ENCODE measurements at regions not wholly inside any gene's neighbourhood (a gene's known extent, or its start where the extent isn't known, plus 50 kb on each side); places are given as distances from the start of the nearest gene placed in this dataset.
"Not testable (repeated sequence)": the region's sequence is repeated elsewhere in the genome, so short reads cannot be mapped to it uniquely, and the experiment has no call there.

DNA sequence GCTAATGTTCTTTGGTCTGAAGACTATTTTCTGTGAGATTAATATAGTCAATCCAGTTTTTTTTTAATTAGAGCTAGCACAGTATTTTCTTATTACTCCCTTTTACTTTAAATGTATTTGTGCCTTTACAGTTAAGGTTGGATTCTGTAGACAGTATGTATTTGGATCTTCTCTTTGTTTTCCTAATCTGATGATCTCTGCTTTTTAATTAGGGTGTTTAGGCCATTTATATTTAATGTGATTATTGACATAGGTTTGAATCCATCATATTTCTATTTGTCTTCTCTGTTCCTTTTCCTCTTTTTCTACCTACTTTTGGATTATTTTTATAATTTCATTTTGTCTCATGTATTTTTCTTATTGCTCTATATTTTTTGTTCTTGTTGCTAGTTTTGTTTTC is 437.7 kb downstream of the CPS1 start:
- Mint-ChIP-seq H3K36me3 (no peaks in the 10 kb centered on the region), H3K27me3 (no peaks in the 10 kb centered on the region), H3K4me3 (no peak overlapping the region), H3K27ac (no peak overlapping the region), H3K4me1 (no peaks in the 10 kb centered on the region), H3K9me3 (peaks cover 0 to 11% (median 2%) of the 10 kb centered on the region in 8 donors)
- intact Hi-C loops (cut with micrococcal nuclease), result no loop called here
- ChIA-PET CTCF (ENCODE audit: partially characterized antibody) (no interaction called here), POLR2A (ENCODE audit: partially characterized antibody) (no interaction called here)
- Histone ChIP-seq H3K36me3 (ENCODE audit: insufficient read depth, low read length) (no peaks in the 10 kb centered on the region), H3K4me1 (ENCODE audit: insufficient read depth, low read length) (no peaks in the 10 kb centered on the region), H3K27me3 (ENCODE audit: insufficient read depth, low read length) (no peaks in the 10 kb centered on the region), H3K27ac (ENCODE audit: low read depth, low read length) (no peak overlapping the region), H3K4me3 (ENCODE audit: low read length in 2 of 2) (no peak overlapping the region), H3K9me3 (ENCODE audit: control insufficient read depth in 1 of 2, low read length in 2 of 2) (no peaks in the 10 kb centered on the region)
- no peak for DNase-seq

DNA sequence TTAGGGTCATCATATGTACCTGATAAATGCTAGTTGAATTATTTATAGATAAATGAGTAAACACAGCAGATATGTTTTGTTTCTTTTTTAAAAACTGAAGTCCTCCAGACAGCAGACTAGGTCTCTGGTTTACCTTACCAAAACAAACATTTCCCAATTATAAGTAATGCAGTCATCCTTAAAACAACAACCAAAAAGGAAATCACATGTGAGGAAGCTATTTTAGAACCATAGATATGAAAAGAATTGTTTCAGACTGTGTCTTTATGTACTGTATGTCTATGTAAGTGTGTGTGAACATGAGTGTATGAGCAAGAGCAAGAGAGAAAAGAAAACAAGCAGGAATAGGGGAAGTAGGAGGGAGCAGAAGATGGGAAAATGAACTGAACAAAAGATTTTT is 441.0 kb downstream of the CPS1 start:
- DNase-seq, result no peak
- peaks cover 0 to 9% (median 3%) of the 10 kb centered on the region in 8 donors for H3K9me3 Mint-ChIP-seq
- Histone ChIP-seq H3K27me3 (ENCODE audit: insufficient read depth, low read length) (no peaks in the 10 kb centered on the region), H3K36me3 (ENCODE audit: insufficient read depth, low read length) (no peaks in the 10 kb centered on the region), H3K4me1 (ENCODE audit: insufficient read depth, low read length) (no peaks in the 10 kb centered on the region), H3K27ac (ENCODE audit: low read depth, low read length) (no peak overlapping the region), H3K9me3 (ENCODE audit: control insufficient read depth in 1 of 2, low read length in 2 of 2) (no peaks in the 10 kb centered on the region), H3K4me3 (ENCODE audit: low read length in 2 of 2) (no peak overlapping the region)
- intact Hi-C loops (cut with micrococcal nuclease), result no loop called here
- ChIA-PET POLR2A (ENCODE audit: partially characterized antibody) (no interaction called here), CTCF (ENCODE audit: partially characterized antibody) (no interaction called here)
- no peak overlapping the region for H3K4me3 Mint-ChIP-seq
- no peaks in the 10 kb centered on the region for H3K36me3 Mint-ChIP-seq
- no peaks in the 10 kb centered on the region for H3K27me3 Mint-ChIP-seq
- no peaks in the 10 kb centered on the region for H3K4me1 Mint-ChIP-seq
- H3K27ac Mint-ChIP-seq, result no peak overlapping the region

- Mint-ChIP-seq H3K36me3 (no peaks in the 10 kb centered on the region), H3K4me3 (no peak overlapping the region), H3K9me3 (peaks cover 0 to 9% (median 3%) of the 10 kb centered on the region in 8 donors), H3K27me3 (no peaks in the 10 kb centered on the region), H3K27ac (no peak overlapping the region), H3K4me1 (no peaks in the 10 kb centered on the region)
- intact Hi-C loops (cut with micrococcal nuclease), result no loop called here
- CTCF ChIA-PET (ENCODE audit: partially characterized antibody), result no interaction called here
- Histone ChIP-seq H3K27me3 (ENCODE audit: insufficient read depth, low read length) (no peaks in the 10 kb centered on the region), H3K4me1 (ENCODE audit: insufficient read depth, low read length) (no peaks in the 10 kb centered on the region), H3K36me3 (ENCODE audit: insufficient read depth, low read length) (no peaks in the 10 kb centered on the region), H3K27ac (ENCODE audit: low read depth, low read length) (no peak overlapping the region), H3K4me3 (ENCODE audit: low read length in 2 of 2) (no peak overlapping the region), H3K9me3 (ENCODE audit: control insufficient read depth in 1 of 2, low read length in 2 of 2) (no peaks in the 10 kb centered on the region)
- DNase-seq, result no peak
- POLR2A ChIA-PET (ENCODE audit: partially characterized antibody), result no interaction called here
These were observed 441.9 kb downstream of the CPS1 start for GRCh38 chr2:210998334-210998733.

DNA sequence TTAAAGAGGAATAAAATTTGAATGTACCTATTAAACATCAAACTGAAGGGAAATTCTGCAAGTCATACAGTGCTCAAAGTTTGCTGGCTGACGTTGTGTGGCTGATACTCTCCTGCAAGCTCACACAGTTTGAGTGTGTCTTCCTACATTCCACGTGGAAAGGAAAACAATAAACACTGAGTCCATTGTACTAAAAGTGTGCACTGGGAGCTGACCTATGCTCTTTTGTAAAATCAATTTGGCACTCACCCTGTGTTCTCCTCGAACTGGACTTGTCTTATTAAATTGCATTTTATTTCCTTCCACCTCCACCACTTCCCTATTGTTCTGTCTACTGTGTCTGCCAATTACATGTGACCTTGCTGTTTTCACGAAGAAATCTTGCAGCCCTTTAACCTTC is 458.0 kb downstream of the CPS1 start:
- Mint-ChIP-seq H3K4me1 (no peaks in the 10 kb centered on the region), H3K9me3 (peaks cover 0 to 12% (median 2%) of the 10 kb centered on the region in 8 donors), H3K27ac (no peak overlapping the region), H3K4me3 (no peak overlapping the region), H3K36me3 (no peaks in the 10 kb centered on the region), H3K27me3 (no peaks in the 10 kb centered on the region)
- H3K27ac ChIP-seq (ENCODE audit: low read depth, low read length), result no peak overlapping the region
- ChIA-PET CTCF (ENCODE audit: partially characterized antibody) (no interaction called here), POLR2A (ENCODE audit: partially characterized antibody) (no interaction called here)
- H3K9me3 ChIP-seq (ENCODE audit: control insufficient read depth in 1 of 2, low read length in 2 of 2), result peaks cover 0 to 4% of the 10 kb centered on the region in 2 donors
- DNase-seq, result no peak
- intact Hi-C loops (cut with micrococcal nuclease), result no loop called here
- H3K4me1 ChIP-seq (ENCODE audit: insufficient read depth, low read length), result no peaks in the 10 kb centered on the region
- no peaks in the 10 kb centered on the region for H3K27me3 ChIP-seq (ENCODE audit: insufficient read depth, low read length)
- no peaks in the 10 kb centered on the region for H3K36me3 ChIP-seq (ENCODE audit: insufficient read depth, low read length)
- no peak overlapping the region for H3K4me3 ChIP-seq (ENCODE audit: low read length in 2 of 2)

GRCh38 chr2:211014906-211015305 is 458.5 kb downstream of the CPS1 start:
- H3K36me3 Mint-ChIP-seq, result no peaks in the 10 kb centered on the region
- no peak overlapping the region for H3K4me3 Mint-ChIP-seq
- Histone ChIP-seq H3K4me3 (ENCODE audit: low read length in 2 of 2) (no peak overlapping the region), H3K36me3 (ENCODE audit: insufficient read depth, low read length) (no peaks in the 10 kb centered on the region), H3K27ac (ENCODE audit: low read depth, low read length) (no peak overlapping the region), H3K9me3 (ENCODE audit: control insufficient read depth in 1 of 2, low read length in 2 of 2) (peaks cover 0 to under 1% of the 10 kb centered on the region in 2 donors), H3K27me3 (ENCODE audit: insufficient read depth, low read length) (no peaks in the 10 kb centered on the region), H3K4me1 (ENCODE audit: insufficient read depth, low read length) (no peaks in the 10 kb centered on the region)
- no peaks in the 10 kb centered on the region for H3K27me3 Mint-ChIP-seq
- POLR2A ChIA-PET (ENCODE audit: partially characterized antibody), result no interaction called here
- H3K4me1 Mint-ChIP-seq, result no peaks in the 10 kb centered on the region
- intact Hi-C loops (cut with micrococcal nuclease), result no loop called here
- H3K9me3 Mint-ChIP-seq, result peaks cover 0 to 12% (median 2%) of the 10 kb centered on the region in 8 donors
- DNase-seq, result no peak
- CTCF ChIA-PET (ENCODE audit: partially characterized antibody), result no interaction called here
- no peak overlapping the region for H3K27ac Mint-ChIP-seq

DNA sequence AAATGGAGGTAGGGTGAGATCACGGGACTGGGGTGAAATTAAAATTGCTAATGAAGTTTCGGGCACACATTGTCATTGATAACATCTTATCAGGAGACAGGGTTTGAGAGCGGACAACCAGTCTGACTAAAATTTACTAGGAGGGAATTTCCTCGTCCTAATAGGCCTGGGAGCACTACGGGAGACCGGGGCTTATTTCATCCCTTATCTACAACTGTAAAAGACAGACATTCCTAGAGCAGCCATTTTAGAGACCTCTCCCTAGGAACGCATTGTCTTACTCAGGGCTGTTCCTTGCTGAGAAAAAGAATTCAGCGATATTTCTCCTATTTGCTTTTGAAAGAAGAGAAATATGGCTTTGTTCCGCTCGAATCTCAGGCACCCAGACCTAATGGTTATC is 468.7 kb downstream of the CPS1 start:
- peaks cover 0 to 63% (median 32%) of the 10 kb centered on the region in 8 donors for H3K9me3 Mint-ChIP-seq
- H3K27me3 ChIP-seq (ENCODE audit: insufficient read depth, low read length); H3K27ac Mint-ChIP-seq; H3K36me3 ChIP-seq (ENCODE audit: insufficient read depth, low read length); H3K4me3 ChIP-seq (ENCODE audit: low read length in 2 of 2); H3K4me3 Mint-ChIP-seq; H3K27me3 Mint-ChIP-seq; H3K4me1 Mint-ChIP-seq; H3K36me3 Mint-ChIP-seq; H3K4me1 ChIP-seq (ENCODE audit: insufficient read depth, low read length); H3K27ac ChIP-seq (ENCODE audit: low read depth, low read length); CTCF ChIA-PET (ENCODE audit: partially characterized antibody); DNase-seq; intact Hi-C loops (cut with micrococcal nuclease); H3K9me3 ChIP-seq (ENCODE audit: control insufficient read depth in 1 of 2, low read length in 2 of 2); POLR2A ChIA-PET (ENCODE audit: partially characterized antibody): not testable (repeated sequence)

DNA sequence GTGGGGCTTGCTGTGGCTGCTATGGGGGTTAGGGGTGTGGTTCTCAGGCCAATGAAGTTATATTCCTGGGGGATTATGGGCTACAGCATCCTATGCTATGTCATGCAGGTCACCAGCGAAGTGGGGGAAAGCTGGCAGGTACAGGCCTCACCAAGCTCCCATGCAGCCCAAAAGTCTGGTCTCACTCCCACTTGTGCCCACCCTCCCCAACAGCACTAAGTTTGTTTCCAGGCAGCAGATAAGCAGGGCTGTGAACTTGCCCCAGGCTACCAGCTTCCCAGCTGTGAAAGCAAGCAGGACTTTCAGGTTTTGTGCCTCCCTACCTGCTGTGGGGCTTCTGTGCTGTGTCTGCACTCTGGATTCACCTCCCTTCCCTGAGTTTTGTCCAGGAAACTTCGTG is 469.7 kb downstream of the CPS1 start:
- Histone ChIP-seq H3K9me3 (ENCODE audit: control insufficient read depth in 1 of 2, low read length in 2 of 2) (peaks cover 0 to 6% of the 10 kb centered on the region in 2 donors), H3K4me3 (ENCODE audit: low read length in 2 of 2) (no peak overlapping the region), H3K4me1 (ENCODE audit: insufficient read depth, low read length) (no peaks in the 10 kb centered on the region), H3K27ac (ENCODE audit: low read depth, low read length) (no peak overlapping the region), H3K27me3 (ENCODE audit: insufficient read depth, low read length) (no peaks in the 10 kb centered on the region), H3K36me3 (ENCODE audit: insufficient read depth, low read length) (no peaks in the 10 kb centered on the region)
- Mint-ChIP-seq H3K9me3 (peaks cover 0 to 56% (median 31%) of the 10 kb centered on the region in 8 donors), H3K27ac (no peak overlapping the region), H3K4me3 (no peak overlapping the region), H3K27me3 (no peaks in the 10 kb centered on the region), H3K4me1 (no peaks in the 10 kb centered on the region), H3K36me3 (peaks cover 0 to 4% of the 10 kb centered on the region in 2 donors)
- DNase-seq, result no peak
- intact Hi-C loops (cut with micrococcal nuclease), result no loop called here
- POLR2A ChIA-PET (ENCODE audit: partially characterized antibody), result no interaction called here
- CTCF ChIA-PET (ENCODE audit: partially characterized antibody), result no interaction called here

GRCh38 chr2:211027976-211028375 is 471.6 kb downstream of the CPS1 start:
- no peaks in the 10 kb centered on the region for H3K27me3 Mint-ChIP-seq
- Histone ChIP-seq H3K4me1 (ENCODE audit: insufficient read depth, low read length) (no peaks in the 10 kb centered on the region), H3K27me3 (ENCODE audit: insufficient read depth, low read length) (no peaks in the 10 kb centered on the region), H3K36me3 (ENCODE audit: insufficient read depth, low read length) (no peaks in the 10 kb centered on the region), H3K4me3 (ENCODE audit: low read length in 2 of 2) (no peak overlapping the region), H3K27ac (ENCODE audit: low read depth, low read length) (no peak overlapping the region), H3K9me3 (ENCODE audit: control insufficient read depth in 1 of 2, low read length in 2 of 2) (peaks cover 0 to 6% of the 10 kb centered on the region in 2 donors)
- no peak overlapping the region for H3K27ac Mint-ChIP-seq
- DNase-seq, result no peak
- peaks cover 0 to 4% of the 10 kb centered on the region in 2 donors for H3K36me3 Mint-ChIP-seq
- peaks cover 0 to 41% (median 22%) of the 10 kb centered on the region in 8 donors for H3K9me3 Mint-ChIP-seq
- intact Hi-C loops (cut with micrococcal nuclease), result no loop called here
- no peak overlapping the region for H3K4me3 Mint-ChIP-seq
- POLR2A ChIA-PET (ENCODE audit: partially characterized antibody), result no interaction called here
- CTCF ChIA-PET (ENCODE audit: partially characterized antibody), result no interaction called here
- no peaks in the 10 kb centered on the region for H3K4me1 Mint-ChIP-seq

All from CD4-positive, alpha-beta memory T cell (primary cell).